HG03196 (cell line): ENCODE measurements at regions not wholly inside any gene's neighbourhood (a gene's known extent, or its start where the extent isn't known, plus 50 kb on each side); places are given as distances from the start of the nearest gene placed in this dataset.
"Not testable (repeated sequence)": the region's sequence is repeated elsewhere in the genome, so short reads cannot be mapped to it uniquely, and the experiment has no call there.

Experiments used
- ATAC-seq: cut with Tn5 transposase; IDR thresholded peaks from one replicate; pipeline ENCODE4 v1.9.1; 2021; ENCODE audit not compliant: unreplicated experiment

DNA sequence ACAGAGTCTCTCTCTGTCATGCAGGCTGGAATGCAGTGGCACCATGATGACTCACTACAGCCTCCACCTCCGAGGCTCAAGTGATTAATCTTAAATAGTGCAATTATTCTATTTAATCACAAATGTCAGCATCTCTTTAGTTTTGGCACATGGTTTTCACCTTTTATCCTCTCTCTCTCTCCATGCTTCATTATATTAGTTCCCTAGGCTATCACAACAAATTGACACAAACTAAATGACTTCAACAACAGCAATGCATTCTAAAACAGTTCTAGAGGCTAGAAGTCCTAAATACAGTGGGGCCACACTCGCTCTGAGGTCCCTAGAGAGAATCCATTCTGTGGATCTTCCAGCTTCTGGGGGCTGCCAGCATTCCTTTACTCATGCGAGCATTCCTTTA, 178.2 kb upstream of the ZNG1F start:
- ATAC-seq: not testable (repeated sequence)

DNA sequence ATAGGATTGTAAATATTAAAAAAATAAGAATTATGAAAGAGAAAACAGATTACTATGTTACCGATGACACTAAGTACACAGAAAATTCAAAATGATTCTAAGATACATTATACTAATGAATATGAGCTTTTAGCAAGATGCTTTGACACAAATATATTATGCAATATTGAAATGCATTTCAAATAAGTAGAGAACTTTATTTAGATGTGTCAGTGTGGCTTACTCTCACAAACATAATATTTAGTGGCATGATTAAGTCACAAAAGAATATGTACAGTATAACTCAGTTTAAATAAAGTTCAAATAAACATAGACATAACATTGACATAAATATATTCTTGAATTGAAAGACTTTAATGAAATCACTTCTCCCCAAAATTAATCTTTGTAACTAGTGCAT, 172.7 kb upstream of the ZNG1F start:
- not testable (repeated sequence) for ATAC-seq

DNA sequence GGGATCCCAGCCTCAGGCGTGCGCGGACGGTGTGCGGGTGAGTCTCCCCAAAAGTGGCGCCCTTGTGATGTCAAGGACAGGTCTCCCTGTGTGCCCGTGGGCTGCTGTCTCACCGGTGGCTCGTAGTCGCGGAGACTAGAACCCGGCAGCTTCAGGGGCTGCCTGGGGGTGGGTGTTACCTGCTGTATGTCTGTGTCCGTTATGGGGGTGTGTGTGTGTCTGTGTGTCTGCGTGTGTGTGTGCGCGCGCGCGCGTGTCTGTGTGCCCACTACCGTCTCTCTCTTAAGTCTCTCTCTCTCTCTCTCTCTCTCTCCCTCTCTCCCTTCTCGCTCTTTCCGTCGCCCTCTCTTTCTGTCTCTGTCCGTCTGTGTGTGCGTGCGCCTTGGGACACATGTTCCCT, 170.0 kb upstream of the ZNG1F start:
- not testable (repeated sequence) for ATAC-seq

DNA sequence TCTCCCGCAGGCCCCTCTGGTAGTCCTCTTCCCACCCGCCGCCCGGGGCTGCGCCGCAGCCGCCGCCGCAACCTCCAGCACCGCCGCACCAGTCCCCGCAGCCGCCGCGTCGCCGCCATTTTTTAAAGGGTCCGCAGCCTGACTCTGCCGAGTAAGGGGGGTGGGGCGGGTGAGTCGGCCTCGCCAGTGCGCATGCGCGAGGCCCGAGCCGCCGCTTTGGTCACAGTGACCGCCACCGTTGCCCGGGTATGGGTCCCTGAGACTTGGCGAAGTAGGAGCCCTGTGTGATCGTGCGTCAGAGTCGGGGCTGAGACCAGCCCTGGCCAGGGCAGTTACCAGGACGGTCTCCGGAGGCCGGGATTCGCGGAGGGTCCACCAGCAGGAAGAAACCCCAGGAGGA, 169.6 kb upstream of the ZNG1F start:
- not testable (repeated sequence) for ATAC-seq

DNA sequence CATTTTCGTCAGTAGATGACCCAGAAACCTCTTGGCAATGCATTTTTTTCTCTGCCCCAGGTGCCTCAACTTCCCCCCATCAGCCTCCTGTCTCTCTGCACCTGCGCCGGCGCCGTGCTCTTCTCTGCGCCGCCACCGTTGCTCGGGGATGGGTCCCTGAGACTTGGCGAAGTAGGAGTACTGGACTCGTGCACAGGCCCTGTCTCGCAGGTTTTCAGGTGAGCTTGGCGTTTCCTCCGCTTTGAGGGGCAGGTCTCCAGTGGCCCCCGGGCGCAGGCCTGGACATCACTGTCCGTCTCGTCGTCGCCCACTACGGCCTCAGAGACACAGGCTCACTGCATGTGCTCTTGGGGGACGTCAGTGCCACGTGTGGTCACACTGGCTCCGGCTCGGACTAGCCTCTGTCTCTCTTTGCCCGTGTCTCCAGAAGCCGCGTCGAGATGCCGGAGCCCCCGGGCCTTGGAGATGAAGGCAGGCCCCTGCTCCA, 168.8 kb upstream of the ZNG1F start:
- ATAC-seq: not testable (repeated sequence)

DNA sequence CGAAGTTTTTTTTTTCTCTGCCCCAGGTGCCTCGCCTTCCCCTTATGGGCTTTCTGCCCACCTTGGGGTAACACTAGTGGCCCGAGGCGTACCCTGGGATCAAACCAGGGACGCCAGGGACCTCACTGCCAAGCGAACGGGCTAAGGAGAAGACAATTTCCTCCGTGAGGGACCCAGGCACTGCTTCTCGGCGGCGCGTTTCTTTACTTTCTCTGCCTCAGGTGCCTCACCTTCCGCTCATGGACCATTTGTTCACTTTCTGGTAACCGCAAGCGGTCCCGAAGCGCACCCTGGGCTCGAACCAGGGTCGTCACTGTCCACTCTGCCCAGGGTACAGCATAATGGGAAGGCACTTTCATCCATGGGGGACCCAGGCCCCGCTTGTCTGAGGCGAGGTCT, 168.2 kb upstream of the ZNG1F start:
- not testable (repeated sequence) for ATAC-seq

DNA sequence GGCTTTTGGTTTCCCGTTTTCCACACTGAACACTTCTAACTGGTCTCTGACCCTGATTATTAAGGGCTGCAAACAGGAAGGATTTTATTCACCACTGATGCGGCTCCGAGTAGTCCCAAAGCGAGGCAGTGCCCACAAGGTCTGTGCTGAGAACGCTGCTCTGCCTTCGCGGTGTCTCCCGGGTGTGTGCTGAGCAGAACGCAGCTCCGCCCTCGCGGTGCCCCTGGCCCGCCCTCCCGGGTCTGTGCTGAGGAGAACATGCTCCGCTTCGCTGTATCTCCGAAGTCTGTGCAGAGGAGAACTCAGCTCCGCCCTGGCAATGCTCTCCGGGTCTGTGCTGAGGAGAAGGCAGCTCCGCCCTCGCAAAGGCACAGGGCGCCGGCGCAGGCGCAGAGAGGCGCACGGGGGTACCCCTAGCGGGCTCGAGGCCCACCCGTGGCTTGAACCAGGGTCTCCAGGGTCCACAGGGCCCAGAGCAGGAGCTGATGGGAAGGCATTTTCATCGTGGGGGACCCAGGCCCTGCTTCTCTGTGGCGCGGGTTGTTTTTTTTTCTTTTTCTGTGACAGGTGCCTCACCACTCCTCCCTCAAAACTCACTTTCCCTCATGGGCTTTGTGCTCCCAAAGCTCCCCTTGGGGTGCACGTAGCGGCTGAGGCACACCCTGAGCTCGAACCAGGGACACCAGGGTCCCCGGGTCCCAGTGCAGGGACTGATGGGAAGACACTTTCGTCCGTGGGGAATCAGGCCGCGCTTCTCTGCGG, 167.7 kb upstream of the ZNG1F start:
- peak; percentile 65 for ATAC-seq

DNA sequence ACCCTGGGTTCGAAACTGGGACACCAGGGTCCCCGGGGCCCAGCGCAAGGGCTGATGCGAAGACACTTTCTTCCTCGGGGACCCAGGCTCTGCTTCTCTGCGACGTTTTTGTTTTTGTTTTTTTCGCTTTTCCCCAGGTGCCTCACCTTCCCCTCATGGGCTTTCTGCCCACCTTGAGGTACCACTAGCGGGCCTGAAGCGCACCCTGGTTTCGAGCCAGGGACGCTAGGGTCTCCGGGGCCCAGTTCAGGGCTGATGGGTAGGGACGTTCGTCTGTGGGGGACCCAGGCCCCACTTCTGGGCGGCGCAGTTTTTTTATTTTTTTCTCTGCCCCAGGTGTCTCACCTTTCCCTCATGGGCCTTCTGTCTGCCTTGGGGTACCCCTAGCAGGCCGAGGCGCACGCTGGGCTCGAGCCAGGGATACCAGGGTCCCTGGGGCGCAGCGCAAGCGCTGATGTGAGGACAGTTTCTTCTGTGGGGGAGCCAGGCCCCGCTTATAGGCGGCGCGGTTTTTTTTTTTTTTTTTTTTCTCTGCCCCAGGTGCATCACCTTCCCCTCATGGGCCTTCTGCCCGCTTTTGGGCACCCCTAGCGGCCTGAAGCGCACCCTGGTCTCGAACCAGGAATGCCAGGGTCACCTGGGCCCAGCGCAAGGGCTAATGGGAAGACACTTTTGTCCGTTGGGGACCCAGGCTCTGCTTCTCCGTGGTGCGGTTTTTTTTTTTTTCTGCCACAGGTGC, 166.8 kb upstream of the ZNG1F start:
- ATAC-seq: not testable (repeated sequence)

DNA sequence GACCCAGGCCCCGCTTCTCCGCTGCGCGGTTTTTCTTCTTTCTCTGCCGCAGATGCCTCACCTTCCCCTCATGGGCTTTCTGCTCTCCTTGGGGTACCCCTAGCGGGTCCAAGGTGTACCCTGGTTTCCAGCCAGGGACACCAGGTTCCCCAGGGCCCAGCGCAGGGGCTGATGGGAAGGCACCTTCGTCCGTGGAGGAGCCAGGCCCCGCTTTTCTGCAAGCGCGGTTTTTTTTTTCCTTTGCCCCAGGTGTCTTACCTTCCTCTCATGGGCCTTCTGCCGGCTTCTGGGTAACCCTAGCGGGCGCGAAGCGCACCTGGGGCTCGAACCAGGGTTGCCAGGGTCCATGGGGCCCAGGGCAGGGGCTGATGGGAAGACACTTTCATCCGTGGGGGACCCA, 165.9 kb upstream of the ZNG1F start:
- not testable (repeated sequence) for ATAC-seq

DNA sequence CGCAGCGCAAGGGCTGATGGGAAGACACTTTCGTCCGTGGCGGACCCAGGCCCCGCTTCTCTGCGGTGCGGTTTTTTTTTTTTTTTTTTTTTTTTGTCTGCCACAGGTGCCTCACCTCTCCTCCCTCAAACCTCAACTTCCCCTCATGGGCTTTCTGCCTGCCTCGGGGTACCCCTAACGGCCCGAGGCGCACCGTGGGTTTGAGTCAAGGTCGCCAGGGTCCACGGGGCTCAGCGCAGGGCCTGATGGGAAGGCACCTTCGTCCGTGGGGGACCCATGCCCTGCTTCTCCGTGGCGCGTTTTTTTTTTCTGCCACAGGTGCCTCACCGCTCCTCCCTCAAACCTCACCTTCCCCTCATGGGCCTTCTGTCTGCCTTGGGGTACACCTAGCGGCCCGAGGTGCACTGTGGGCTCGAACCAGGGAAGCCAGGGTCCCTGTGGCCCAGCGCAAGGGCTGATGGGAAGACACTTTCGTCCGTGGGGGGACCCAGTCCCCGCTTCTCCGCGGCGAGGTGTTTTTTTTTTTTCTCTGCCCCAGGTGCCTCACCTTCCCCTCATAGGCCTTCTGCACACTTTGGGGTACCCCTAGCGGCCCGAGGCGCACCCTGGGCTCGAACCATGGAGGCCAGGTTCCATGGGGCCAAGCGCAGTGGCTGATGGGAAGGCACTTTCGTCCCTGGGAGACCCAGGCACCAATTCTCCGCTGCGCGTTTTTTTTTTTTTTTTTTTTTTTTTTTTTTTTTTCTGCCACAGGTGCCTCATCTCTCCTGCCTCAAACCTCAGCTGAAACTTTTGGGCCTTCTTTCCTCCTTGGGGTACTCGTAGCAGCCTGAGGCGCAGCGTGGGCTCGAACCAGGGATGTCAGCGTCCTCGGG, 165.2 kb upstream of the ZNG1F start:
- ATAC-seq: not testable (repeated sequence)

DNA sequence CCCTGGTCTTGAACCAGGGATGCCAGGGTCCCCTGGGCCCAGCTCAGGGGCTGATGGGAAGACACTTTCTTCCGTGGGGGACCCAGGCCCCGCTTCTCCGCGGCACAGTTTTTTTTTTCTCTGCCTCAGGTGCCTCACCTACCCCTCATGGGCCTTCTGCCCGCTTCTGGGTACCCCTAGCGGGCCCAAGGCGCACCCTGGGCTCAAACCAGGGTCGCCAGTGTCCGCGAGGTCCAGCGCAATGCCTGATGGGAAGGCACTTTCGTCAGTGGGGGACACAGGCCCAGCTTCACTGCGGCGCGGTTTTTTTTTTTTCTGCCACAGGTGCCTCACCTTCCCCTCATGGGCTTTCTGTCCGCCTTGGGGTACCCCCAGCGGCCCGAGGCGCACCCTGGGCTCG, 163.9 kb upstream of the ZNG1F start:
- ATAC-seq: not testable (repeated sequence)

DNA sequence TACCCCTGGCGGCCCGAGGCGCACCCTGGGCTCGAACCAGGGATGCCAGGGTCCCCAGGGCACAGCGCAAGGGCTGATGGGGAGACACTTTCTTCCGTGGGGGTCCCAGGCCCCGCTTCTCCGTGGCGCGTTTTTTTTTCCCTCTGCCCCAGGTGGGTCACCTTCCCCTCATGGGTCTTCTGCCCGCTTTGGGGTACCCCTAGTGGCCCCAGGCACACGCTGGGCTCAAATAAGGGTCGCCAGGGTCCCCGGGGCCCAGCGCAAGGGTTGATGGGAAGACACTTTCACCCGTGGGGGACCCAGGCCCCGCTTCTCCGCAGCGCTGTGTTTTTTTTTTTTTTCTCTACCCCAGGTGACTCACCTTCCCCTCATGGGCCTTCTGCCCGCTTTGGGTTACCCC, 163.3 kb upstream of the ZNG1F start:
- not testable (repeated sequence) for ATAC-seq

DNA sequence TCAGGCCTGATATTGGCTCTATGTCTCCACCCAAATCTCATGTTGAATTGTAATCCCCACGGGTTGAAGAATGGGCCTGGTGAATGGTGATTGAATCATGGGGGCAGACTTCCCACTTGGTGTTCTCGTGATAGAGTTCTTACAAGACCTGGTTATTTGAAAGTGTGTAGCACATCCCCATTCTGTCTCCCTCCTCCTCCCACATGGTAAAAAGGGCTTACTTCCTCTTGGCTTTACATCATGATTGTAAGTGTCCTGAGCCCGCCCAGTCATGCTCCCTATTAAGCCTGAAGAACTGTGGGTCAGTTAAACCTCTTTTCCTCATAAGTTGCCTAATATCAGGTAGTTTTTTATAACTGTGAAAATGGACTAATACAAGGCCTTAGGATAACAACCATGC, 158.8 kb upstream of the ZNG1F start:
- not testable (repeated sequence) for ATAC-seq

DNA sequence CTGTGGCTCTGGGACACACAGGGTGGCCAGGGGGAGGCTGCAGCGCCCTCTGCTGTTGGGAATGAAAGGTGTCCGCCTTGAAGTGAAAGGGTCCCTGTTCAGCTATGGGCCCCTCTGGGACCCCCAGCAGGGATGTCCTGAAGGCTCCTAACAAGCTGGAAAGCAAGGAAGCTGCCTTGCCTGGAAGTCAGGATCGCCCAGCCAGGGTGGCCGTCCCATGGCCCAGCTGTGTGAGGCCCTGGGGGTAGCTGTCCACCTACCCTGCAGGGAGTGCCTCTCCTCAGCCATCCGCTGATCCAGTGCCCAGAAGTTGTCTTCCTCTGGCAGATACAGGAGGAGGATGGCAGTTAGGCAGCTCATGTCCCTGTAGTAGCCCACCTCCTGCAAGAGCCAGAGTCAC, 143.4 kb upstream of the ZNG1F start:
- ATAC-seq: not testable (repeated sequence)

DNA sequence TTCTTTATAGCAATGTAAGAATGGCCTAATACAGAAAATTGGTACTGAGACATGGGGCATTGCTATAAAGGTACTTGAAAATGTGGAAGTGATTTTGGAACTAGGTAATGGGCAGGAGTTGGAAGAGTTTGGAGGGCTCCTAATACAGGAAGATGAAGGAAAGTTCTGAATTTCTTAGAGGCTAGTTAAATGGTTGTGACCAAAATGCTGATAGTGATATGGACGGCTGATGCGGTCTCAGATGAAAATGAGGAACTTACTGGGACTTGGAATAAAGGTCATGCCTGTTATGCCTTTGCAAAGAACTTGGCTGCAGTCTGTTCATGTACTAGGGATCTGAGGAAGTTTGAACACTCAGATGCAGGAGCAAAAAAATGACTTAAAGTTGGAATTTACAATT, 132.2 kb upstream of the ZNG1F start:
- ATAC-seq: not testable (repeated sequence)

DNA sequence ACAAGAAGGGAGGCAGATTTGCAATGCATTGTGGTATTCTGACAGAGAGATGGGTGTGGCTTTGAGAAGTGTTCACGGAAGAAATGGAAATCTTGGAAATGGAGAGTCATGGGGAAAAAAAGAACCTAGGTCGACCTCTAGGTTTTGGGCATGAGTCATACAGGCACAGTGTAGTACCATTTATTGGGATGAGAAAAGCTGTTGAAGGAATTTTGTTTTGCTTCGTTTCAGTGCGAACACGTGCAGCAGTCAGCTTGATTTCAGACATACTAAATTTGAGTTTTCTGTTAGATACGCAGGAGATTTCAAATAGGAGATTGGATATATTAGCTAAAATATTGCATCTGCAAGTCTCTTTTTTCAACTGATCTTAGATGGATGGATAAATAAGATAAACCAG, 119.8 kb upstream of the ZNG1F start:
- not testable (repeated sequence) for ATAC-seq

DNA sequence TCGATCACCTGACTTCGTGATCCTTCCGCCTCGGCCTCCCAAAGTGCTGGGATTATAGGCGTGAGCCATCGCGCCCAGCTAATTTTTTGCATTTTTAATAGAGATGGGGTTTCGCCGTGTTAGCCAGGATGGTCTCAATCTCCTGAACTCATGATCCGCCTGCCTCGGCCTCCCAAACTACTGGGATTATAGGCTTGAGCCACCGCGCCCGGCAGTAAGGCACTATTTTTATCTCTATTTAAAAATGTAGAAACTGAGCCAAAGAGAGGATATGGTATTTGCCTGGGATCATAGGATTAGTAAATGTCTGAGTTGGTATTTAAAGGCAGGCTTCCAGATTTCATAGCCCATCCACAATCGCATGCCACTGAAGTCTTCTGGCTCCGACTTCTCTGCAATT, 96.6 kb upstream of the ZNG1F start:
- ATAC-seq: not testable (repeated sequence)

DNA sequence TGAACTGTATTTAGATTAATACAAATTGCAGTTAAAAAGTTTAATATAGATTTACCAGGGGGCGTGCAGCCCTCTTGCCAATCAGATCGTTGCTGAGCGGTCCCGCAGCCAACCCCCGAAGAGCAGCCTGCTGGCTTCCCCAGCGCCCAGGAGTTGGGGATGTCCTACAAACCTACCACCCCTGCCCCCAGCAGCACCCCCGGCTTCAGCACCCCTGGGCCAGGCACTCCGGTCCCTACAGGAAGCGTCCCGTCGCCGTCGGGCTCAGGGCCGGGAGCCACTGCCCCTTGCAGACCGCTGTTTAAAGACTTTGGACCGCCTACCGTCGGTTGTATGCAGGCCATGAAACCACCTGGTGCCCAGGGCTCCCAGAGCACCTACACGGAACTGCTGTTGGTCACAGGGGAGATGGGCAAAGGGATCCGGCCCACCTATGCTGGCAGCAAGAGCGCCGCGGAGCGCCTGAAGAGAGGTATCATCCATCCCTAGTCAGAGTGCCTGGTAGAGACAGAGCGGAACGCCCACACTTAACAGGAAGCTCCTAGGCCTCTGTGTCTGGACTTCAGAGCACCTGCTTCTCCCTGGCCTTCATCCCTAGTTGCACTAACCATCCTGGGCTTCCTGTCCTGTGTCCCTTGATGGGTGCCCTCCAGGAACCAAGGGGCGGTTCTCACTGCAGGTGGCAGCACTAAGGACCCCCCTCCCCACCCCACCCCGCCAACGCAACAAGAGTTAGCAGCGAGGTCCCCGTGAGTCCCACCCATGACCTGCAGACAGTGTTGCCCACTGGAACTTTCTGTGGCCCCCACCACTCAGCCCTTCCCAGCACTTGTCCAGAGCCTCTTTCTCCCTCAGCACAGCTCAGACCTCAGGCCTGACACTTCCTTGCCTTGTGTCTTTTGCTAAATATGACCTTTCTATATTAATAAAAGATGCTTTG, 91.5 kb upstream of the ZNG1F start:
- not testable (repeated sequence) for ATAC-seq

DNA sequence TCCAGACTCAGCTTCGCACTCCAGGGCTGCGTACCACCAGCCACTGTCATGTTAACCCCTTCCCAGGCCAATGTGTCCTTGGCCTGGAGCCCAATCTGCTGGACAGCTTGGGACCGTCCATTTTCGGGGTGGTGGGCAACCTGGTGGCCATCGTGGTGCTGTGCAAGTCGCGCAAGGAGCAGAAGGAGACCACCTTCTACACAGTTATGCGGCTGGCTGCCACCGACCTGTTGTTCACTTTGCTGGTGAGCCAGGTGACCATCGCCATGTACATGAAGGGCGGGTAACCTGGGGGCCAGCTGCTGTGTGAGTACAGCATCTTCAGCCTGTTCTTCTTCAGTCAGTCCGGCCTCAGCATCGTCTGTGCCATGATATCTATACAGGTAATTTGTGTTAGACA, 90.3 kb upstream of the ZNG1F start:
- not testable (repeated sequence) for ATAC-seq

DNA sequence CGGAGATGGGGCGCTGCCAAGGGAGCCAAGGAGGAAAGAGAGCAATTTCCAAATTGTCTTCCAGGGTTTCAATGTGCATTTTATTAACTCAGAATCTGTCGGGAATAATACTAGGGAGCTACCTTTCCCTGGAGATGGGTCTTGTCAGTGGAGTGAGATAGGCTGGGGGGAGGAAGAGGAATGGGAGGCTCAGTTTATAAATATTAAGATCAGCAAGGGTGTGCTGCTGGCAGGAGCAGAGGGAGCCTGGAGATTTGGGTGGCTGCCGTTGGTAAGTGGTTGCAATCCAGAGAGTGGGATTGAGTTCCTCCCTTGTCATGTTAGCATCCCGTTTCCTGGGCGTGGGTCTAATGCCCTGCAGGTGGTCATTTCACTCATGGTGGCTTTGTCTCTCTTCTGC, 89.9 kb upstream of the ZNG1F start:
- not testable (repeated sequence) for ATAC-seq
